RWPE2 (cell line): ENCODE measurements at regions not wholly inside any gene's neighbourhood (a gene's known extent, or its start where the extent isn't known, plus 50 kb on each side); places are given as distances from the start of the nearest gene placed in this dataset.

Experiments used
- ATAC-seq: fragments of 200-7000 bp; cut with Tn5 transposase; 3 replicates; pipeline ENCODE4 v1.9.1; 2021; ENCODE audit warnings: low read depth
- DNase-seq: peaks from one replicate; pipeline ENCODE4 v3.0.0-alpha.2; 2020; ENCODE audit warnings: low spot score
- H3K27ac ChIP-seq: fragments of 450-650 bp; 2 replicates; pipeline ENCODE4 v1.5.1; 2017; ENCODE audit warnings: mild to moderate bottlenecking; ENCODE audit not compliant: poor library complexity, severe bottlenecking
- H3K27me3 ChIP-seq: fragments of 250-450 bp; sonication (Bioruptor Pico); 2 replicates; pipeline ENCODE4 v1.5.1; 2021; ENCODE audit warnings: mild to moderate bottlenecking, moderate library complexity; ENCODE audit not compliant: insufficient read depth, poor library complexity, severe bottlenecking
- H3K36me3 ChIP-seq: fragments of 250-450 bp; sonication (Bioruptor Pico); 2 replicates; pipeline ENCODE4 v1.5.1; 2020; ENCODE audit warnings: low read depth, mild to moderate bottlenecking, moderate library complexity
- H3K4me1 ChIP-seq: fragments of 250-450 bp; sonication (Bioruptor Pico); 2 replicates; pipeline ENCODE4 v1.5.1; 2021; ENCODE audit warnings: mild to moderate bottlenecking, moderate library complexity; ENCODE audit not compliant: insufficient read depth, poor library complexity, severe bottlenecking
- H3K4me3 ChIP-seq: fragments of 250-450 bp; sonication (Bioruptor Pico); 2 replicates; pipeline ENCODE4 v1.5.1; 2021; ENCODE audit warnings: mild to moderate bottlenecking, moderate library complexity; ENCODE audit not compliant: severe bottlenecking
- H3K9me3 ChIP-seq: fragments of 250-450 bp; sonication (Bioruptor Pico); 2 replicates; pipeline ENCODE4 v1.5.1; 2021; ENCODE audit warnings: mild to moderate bottlenecking, moderate library complexity; ENCODE audit not compliant: severe bottlenecking
- TF ChIP-seq, protein P1 (sequence below): fragments of 450-650 bp; IDR thresholded peaks from one replicate; pipeline ENCODE4 v1.5.1; 2017; ENCODE audit warnings: mild to moderate bottlenecking, moderate library complexity; ENCODE audit not compliant: poor library complexity, severe bottlenecking

DNA sequence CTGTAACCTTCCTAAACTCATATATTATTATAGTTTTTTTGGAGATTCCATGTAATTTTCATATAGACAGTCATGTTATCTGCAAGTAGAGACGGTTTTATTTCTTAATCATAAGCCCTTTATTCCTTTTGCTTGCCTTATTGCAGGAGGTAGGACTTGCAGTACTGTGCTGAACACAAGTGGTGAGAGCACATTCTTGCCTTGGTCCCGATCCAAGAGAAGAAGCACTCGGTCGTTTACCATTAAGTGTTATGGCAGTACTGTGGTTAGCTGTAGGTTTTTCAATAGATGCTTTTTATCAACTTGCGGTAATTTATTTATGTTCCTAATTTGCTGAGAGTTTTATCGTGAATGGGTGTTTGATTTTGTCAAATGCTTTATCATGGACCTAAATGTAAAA, 305.7 kb downstream of the DYSF start:
- Histone ChIP-seq H3K27ac (no peak overlapping the region), H3K27me3 (peaks cover 6% of the 10 kb centered on the region), H3K36me3 (no peaks in the 10 kb centered on the region), H3K4me1 (no peaks in the 10 kb centered on the region), H3K4me3 (no peak overlapping the region), H3K9me3 (no peaks in the 10 kb centered on the region)
- TF ChIP-seq, protein P1, sequence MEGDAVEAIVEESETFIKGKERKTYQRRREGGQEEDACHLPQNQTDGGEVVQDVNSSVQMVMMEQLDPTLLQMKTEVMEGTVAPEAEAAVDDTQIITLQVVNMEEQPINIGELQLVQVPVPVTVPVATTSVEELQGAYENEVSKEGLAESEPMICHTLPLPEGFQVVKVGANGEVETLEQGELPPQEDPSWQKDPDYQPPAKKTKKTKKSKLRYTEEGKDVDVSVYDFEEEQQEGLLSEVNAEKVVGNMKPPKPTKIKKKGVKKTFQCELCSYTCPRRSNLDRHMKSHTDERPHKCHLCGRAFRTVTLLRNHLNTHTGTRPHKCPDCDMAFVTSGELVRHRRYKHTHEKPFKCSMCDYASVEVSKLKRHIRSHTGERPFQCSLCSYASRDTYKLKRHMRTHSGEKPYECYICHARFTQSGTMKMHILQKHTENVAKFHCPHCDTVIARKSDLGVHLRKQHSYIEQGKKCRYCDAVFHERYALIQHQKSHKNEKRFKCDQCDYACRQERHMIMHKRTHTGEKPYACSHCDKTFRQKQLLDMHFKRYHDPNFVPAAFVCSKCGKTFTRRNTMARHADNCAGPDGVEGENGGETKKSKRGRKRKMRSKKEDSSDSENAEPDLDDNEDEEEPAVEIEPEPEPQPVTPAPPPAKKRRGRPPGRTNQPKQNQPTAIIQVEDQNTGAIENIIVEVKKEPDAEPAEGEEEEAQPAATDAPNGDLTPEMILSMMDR, result no peak
- DNase-seq (no peak), ATAC-seq (no peak)

DNA sequence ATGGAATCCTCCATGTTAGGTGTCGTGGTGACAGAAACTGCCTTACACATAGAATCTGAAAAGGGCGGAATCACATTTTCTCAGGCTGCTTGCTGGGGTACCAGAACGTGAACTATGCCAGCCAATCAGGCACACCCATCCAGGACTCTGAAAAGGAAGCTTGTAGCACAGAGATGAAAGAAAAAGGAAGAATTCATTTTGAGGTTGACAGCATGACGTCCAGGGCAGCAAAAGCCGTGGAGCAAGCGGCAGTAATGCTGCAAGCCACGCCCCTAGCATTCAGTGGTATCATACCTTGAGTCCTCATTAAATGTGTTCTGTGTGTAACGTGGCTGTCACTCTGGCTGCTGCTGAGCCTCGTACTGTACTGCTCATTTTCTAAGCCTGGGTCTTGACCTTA, 304.0 kb downstream of the DYSF start:
- TF ChIP-seq, protein P1, result no peak
- DNase-seq (no peak), ATAC-seq (no peak)
- Histone ChIP-seq H3K9me3 (no peaks in the 10 kb centered on the region), H3K27me3 (no peaks in the 10 kb centered on the region), H3K4me1 (no peaks in the 10 kb centered on the region), H3K36me3 (no peaks in the 10 kb centered on the region), H3K27ac (no peak overlapping the region), H3K4me3 (no peak overlapping the region)

DNA sequence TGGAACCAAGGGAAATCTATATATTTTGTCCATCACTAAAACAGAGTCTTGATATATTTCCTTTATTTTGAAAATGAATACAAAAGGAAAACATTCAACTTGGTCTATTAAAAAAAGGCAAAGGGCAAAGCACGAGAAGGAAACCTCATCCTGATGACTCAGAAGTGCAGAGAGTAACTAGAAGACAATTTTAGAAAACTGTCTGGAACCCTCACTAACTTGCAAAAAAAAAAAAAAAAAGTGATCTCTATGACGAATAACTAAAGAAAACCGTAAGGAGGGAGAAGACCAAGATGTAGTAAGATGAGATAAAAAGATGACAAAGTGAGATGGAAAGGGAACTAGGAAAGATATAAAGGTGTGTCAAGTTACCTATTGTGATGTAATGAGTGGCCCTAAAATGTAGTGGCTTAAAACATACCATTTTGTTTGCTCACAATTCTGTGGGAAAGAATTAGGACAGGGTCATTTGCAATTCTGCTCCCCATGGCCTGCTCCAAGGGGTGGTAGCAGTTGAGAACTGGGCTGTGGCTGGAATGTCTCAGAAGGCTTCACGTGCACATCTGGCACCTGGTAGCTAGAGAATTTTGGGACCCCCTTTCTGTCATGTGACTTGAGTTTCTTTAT, 303.0 kb downstream of the DYSF start:
- DNase-seq, result no peak
- no peaks in the 10 kb centered on the region for H3K27me3 ChIP-seq
- no peaks in the 10 kb centered on the region for H3K4me1 ChIP-seq
- H3K27ac ChIP-seq, result no peak overlapping the region
- H3K36me3 ChIP-seq, result no peaks in the 10 kb centered on the region
- TF ChIP-seq, protein P1, result no peak
- no peak for ATAC-seq
- no peaks in the 10 kb centered on the region for H3K9me3 ChIP-seq
- H3K4me3 ChIP-seq, result no peak overlapping the region

DNA sequence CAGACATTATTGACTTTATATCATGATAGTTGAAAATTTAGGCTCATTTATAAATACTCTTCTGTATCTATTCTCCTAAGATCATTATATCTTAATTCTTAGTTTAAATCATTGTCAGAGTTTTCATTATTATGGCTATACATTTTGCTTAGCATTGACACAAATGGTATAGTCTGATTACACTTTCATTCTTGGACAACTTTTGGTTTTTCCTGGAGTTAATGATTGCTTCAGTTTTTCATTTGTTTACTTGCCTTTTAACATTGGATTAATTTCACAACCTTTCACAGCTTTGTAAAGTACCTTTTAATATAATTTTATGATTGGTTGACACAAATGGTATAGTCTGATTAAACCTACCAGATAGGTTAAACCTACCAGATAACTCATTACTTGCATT, 298.2 kb downstream of the DYSF start:
- H3K4me1 ChIP-seq, result peaks cover 19% of the 10 kb centered on the region
- ATAC-seq (no peak), DNase-seq (no peak)
- H3K27me3 ChIP-seq, result no peaks in the 10 kb centered on the region
- no peaks in the 10 kb centered on the region for H3K9me3 ChIP-seq
- no peak overlapping the region for H3K27ac ChIP-seq
- no peak overlapping the region for H3K4me3 ChIP-seq
- TF ChIP-seq, protein P1, result no peak
- H3K36me3 ChIP-seq, result no peaks in the 10 kb centered on the region

DNA sequence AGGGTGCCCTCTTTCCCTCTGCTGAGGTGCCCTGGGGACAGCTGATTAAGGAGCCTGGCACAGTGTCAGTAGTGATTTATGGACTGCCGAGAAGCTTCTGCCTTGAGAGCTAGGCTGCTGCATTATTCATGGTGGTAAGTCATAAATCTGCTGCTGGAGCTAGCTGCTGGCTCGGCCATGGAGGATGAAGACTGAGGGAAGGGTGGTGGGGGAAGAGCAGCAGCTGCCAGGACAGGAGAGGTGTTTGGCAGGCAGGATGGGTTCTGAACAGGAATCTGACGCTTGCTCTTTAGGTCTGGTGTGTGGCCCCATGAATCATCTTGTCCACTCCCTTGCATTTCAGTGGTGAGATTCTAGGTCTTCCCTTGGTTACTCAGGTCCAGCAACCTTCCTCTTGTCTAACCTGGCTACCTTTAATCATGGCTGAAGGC, 296.3 kb downstream of the DYSF start:
- ATAC-seq (peak; percentile 78), DNase-seq (no peak)
- no peak overlapping the region for H3K4me3 ChIP-seq
- no peaks in the 10 kb centered on the region for H3K9me3 ChIP-seq
- H3K4me1 ChIP-seq, result peaks cover 19% of the 10 kb centered on the region
- H3K36me3 ChIP-seq, result no peaks in the 10 kb centered on the region
- TF ChIP-seq, protein P1, result no peak
- peak overlapping the region; percentile 22 for H3K27ac ChIP-seq
- no peaks in the 10 kb centered on the region for H3K27me3 ChIP-seq
